HCT116 (cell line): ENCODE measurements at regions not wholly inside any gene's neighbourhood (a gene's known extent, or its start where the extent isn't known, plus 50 kb on each side); places are given as distances from the start of the nearest gene placed in this dataset.

Experiments used
- ATAC-seq: fragments of 200-7000 bp; cut with Tn5 transposase; 2 replicates; pipeline ENCODE4 v1.9.1; 2020; ENCODE audit warnings: mild to moderate bottlenecking, moderate library complexity
- BruUV-seq: library from RNA; stranded (reverse); fragments of 400-500 nt; replicated peaks from 2 replicates; lab custom pipeline; 2021; lab: Mats Ljungman, UMichigan
- CTCF ChIA-PET: fragments of 300-600 bp; sonication (Branson Sonifier 250); formaldehyde crosslinking; loops from one replicate; lab custom pipeline; 2021; ENCODE audit warnings: antibody characterized with exemption; lab: Charles Lee
- POLR2A ChIA-PET: fragments of 300-600, 350-600 bp; sonication (Branson Sonifier 250); formaldehyde crosslinking; loops from one replicate; lab custom pipeline; 2021; ENCODE audit warnings: antibody characterized with exemption; lab: Charles Lee
- RAD21 ChIA-PET, 2 experiments: fragments of 300-600 bp; sonication (Branson Sonifier 250); formaldehyde crosslinking; loops; one replicate each; lab custom pipeline; 2023; ENCODE audit warnings: low total read pairs in 2 of 2; ENCODE audit not compliant: uncharacterized antibody in 2 of 2, unreplicated experiment in 2 of 2, low non-redundant PET in 1 of 2; lab: Charles Lee
- DNase-seq: peaks from one replicate; pipeline ENCODE4 v3.0.0-alpha.2; 2010; ENCODE audit warnings: low read depth, low spot score
- H2AFZ ChIP-seq: fragments of 200-600 bp; shearing (Covaris generic), sonication (generic); 2 replicates; pipeline ENCODE4 v1.6.1; 2017; ENCODE audit warnings: low read depth, mixed run types, mixed read lengths, antibody characterized with exemption, low read length; ENCODE audit not compliant: poor library complexity, severe bottlenecking
- H3K27ac ChIP-seq: 2 replicates; pipeline ENCODE4 v1.5.1; 2012; ENCODE audit warnings: low read depth, low read length
- H3K27me3 ChIP-seq: fragments of 200-600 bp; sonication (generic); 2 replicates; pipeline ENCODE4 v1.6.1; 2016; ENCODE audit warnings: mixed run types, low read length, mixed read lengths; ENCODE audit not compliant: insufficient read depth
- H3K36me3 ChIP-seq, 2 experiments: fragments of 200-500 bp in 1 of 2; fragments of 200-600 bp in 1 of 2; sonication (Bioruptor generic) in 1 of 2; sonication (generic) in 1 of 2; 2 replicates each; pipeline versions ENCODE4 v1.5.1 to v1.6.1; 2014 to 2016; ENCODE audit warnings: low read length in 2 of 2, inconsistent platforms in 1 of 2, mixed read lengths in 1 of 2, mixed run types in 1 of 2; ENCODE audit not compliant: insufficient read depth in 2 of 2, control insufficient read depth in 1 of 2
- H3K4me1 ChIP-seq, 2 experiments: fragments of 200-600 bp in 1 of 2; sonication (generic) in 1 of 2; 2 replicates each; pipeline versions ENCODE4 v1.5.1 to v1.6.1; 2012 to 2017; ENCODE audit warnings: low read length in 2 of 2, inconsistent platforms in 1 of 2, mild to moderate bottlenecking in 1 of 2, mixed read lengths in 1 of 2, mixed run types in 1 of 2, moderate library complexity in 1 of 2; ENCODE audit not compliant: insufficient read depth in 2 of 2, control insufficient read depth in 1 of 2
- H3K4me2 ChIP-seq: fragments of 200-600 bp; sonication (generic); 2 replicates; pipeline ENCODE4 v1.6.1; 2017; ENCODE audit warnings: mixed run types, low read length, mixed read lengths
- H3K4me3 ChIP-seq, 2 experiments: fragments of 200-600 bp in 1 of 2; sonication (generic) in 1 of 2; replicated peaks in 1 of 2; 2 replicates each; pipeline ENCODE4 v1.5.1; 2011 to 2016; ENCODE audit warnings: low read length in 2 of 2, control low read depth in 1 of 2, low read depth in 1 of 2, mild to moderate bottlenecking in 1 of 2, mixed read lengths in 1 of 2, mixed run types in 1 of 2
- H3K79me2 ChIP-seq: fragments of 200-600 bp; sonication (generic); 2 replicates; pipeline ENCODE4 v1.6.1; 2017; ENCODE audit warnings: mild to moderate bottlenecking, mixed run types, low read length, moderate library complexity, mixed read lengths; ENCODE audit not compliant: insufficient read depth
- H3K9ac ChIP-seq: fragments of 200-600 bp; sonication (generic); 2 replicates; pipeline ENCODE4 v1.6.1; 2016; ENCODE audit warnings: low read length, mixed read lengths
- H3K9me2 ChIP-seq: fragments of 200-600 bp; sonication (generic), shearing (Covaris generic); 2 replicates; pipeline ENCODE4 v1.6.1; 2017; ENCODE audit warnings: mixed run types, mild to moderate bottlenecking, moderate library complexity; ENCODE audit not compliant: insufficient read depth
- H3K9me3 ChIP-seq, 2 experiments: fragments of 200-500 bp in 1 of 2; fragments of 200-600 bp in 1 of 2; sonication (Bioruptor generic) in 1 of 2; sonication (generic) in 1 of 2; 2 replicates each; pipeline ENCODE4 v1.6.1; 2014 to 2017; ENCODE audit warnings: low read length in 2 of 2, mixed read lengths in 2 of 2, inconsistent platforms in 1 of 2, low read depth in 1 of 2, mild to moderate bottlenecking in 1 of 2, mixed run types in 1 of 2, moderate library complexity in 1 of 2; ENCODE audit not compliant: control insufficient read depth in 1 of 2, insufficient read depth in 1 of 2
- H4K20me1 ChIP-seq: fragments of 200-600 bp; sonication (generic), shearing (Covaris generic); 2 replicates; pipeline ENCODE4 v1.6.1; 2017; ENCODE audit warnings: mixed run types, mild to moderate bottlenecking, moderate library complexity; ENCODE audit not compliant: insufficient read depth
- ELF1 ChIP-seq: IDR thresholded peaks from 2 replicates; pipeline ENCODE4 v1.6.1; 2012; ENCODE audit warnings: low read depth, borderline replicate concordance
- EZH2 ChIP-seq: fragments of 200-600 bp; sonication (generic); IDR thresholded peaks from 2 replicates; pipeline ENCODE4 v1.6.1; 2017; ENCODE audit warnings: antibody characterized with exemption, mixed run types
- EZH2phosphoT487 ChIP-seq: fragments of 200-600 bp; IDR thresholded peaks from 2 replicates; pipeline ENCODE4 v1.6.1; 2018; ENCODE audit warnings: antibody characterized with exemption, borderline replicate concordance
- POLR2A ChIP-seq: IDR thresholded peaks from 2 replicates; pipeline ENCODE4 v1.7.0; 2011; ENCODE audit warnings: borderline replicate concordance; ENCODE audit not compliant: insufficient read depth, insufficient read length; ENCODE audit errors: extremely low read depth
- POLR2AphosphoS5 ChIP-seq: IDR thresholded peaks from 2 replicates; pipeline ENCODE4 v1.6.1; 2011; ENCODE audit warnings: mild to moderate bottlenecking, low read depth, low read length, moderate library complexity
- RAD21 ChIP-seq: IDR thresholded peaks from 2 replicates; pipeline ENCODE4 v1.6.1; 2012; ENCODE audit warnings: low read depth, mild to moderate bottlenecking
- REST ChIP-seq: IDR thresholded peaks from 2 replicates; pipeline ENCODE4 v1.6.1; 2012; ENCODE audit warnings: low read depth
- SIN3A ChIP-seq: IDR thresholded peaks from 2 replicates; pipeline ENCODE4 v1.6.1; 2012; ENCODE audit warnings: low read depth
- SP1 ChIP-seq: IDR thresholded peaks from 2 replicates; pipeline ENCODE4 v1.6.1; 2012; ENCODE audit warnings: low read depth
- SRF ChIP-seq: IDR thresholded peaks from 2 replicates; pipeline ENCODE4 v1.6.1; 2012; ENCODE audit warnings: low read depth
- TCF7L2 ChIP-seq: IDR thresholded peaks from 2 replicates; pipeline ENCODE4 v1.7.0; 2011; ENCODE audit warnings: borderline replicate concordance, inconsistent platforms; ENCODE audit not compliant: insufficient read depth, insufficient read length; ENCODE audit errors: extremely low read depth
- YY1 ChIP-seq: IDR thresholded peaks from 2 replicates; pipeline ENCODE4 v1.6.1; 2011; ENCODE audit warnings: low read length, low read depth, moderate library complexity, mild to moderate bottlenecking; ENCODE audit not compliant: insufficient replicate concordance; ENCODE audit errors: extremely low read depth
- ZBTB33 ChIP-seq: IDR thresholded peaks from 2 replicates; pipeline ENCODE4 v1.6.1; 2011; ENCODE audit warnings: mild to moderate bottlenecking, low read length, moderate library complexity; ENCODE audit not compliant: insufficient replicate concordance; ENCODE audit errors: extremely low read depth
- intact Hi-C: fragments of 100-400 bp; cut with micrococcal nuclease; formaldehyde crosslinking; loops from 2 replicates; pipeline ENCODE4 v1.10.0; 2022

- Histone ChIP-seq H3K9me3 (no peaks in the 10 kb centered on the region), H3K79me2 (no peaks in the 10 kb centered on the region), H3K27me3 (no peaks in the 10 kb centered on the region), H3K27ac (no peak overlapping the region), H3K36me3 (no peaks in the 10 kb centered on the region), H3K4me3 (no peak overlapping the region), H3K4me2 (no peak overlapping the region), H3K9ac (no peak overlapping the region), H2AFZ (no peak overlapping the region), H4K20me1 (no peaks in the 10 kb centered on the region), H3K4me1 (no peaks in the 10 kb centered on the region), H3K9me2 (no peaks in the 10 kb centered on the region)
- BruUV-seq, result no TSS peak
- CTCF ChIA-PET, result no interaction called here
- RAD21 ChIA-PET, result no interaction called here
- DNase-seq (no peak), ATAC-seq (no peak)
- TF ChIP-seq REST, result no peak
- TF ChIP-seq SRF, result no peak
- no peak for TF ChIP-seq ZBTB33
- no peak for TF ChIP-seq SIN3A
- TF ChIP-seq RAD21, result no peak
- TF ChIP-seq POLR2A, result no peak
- no peak for TF ChIP-seq POLR2AphosphoS5
- no peak for TF ChIP-seq ELF1
- TF ChIP-seq YY1, result no peak
- no peak for TF ChIP-seq EZH2
- TF ChIP-seq TCF7L2, result no peak
- no peak for TF ChIP-seq SP1
- no peak for TF ChIP-seq EZH2phosphoT487
- POLR2A ChIA-PET, result no interaction called here
- intact Hi-C loops, result no loop called here
These were observed 1117.2 kb upstream of the SPRY2 start for GRCh38 chr13:81458170-81458569.
